ENCODE measurements at regions not wholly inside any gene's neighbourhood (a gene's known extent, or its start where the extent isn't known, plus 50 kb on each side); places are given as distances from the start of the nearest gene placed in this dataset.

- TF ChIP-seq CTCF (conservative IDR thresholded peaks at IDR 0.05; ENCODE audit: low read length) (no peak), EZH2phosphoT487 (IDR thresholded peaks at IDR 0.05; ENCODE audit: borderline replicate concordance, low read depth, low read length) (no peak)
Observed at GRCh38 chr18:41465386-41465785, 489.6 kb upstream of the PIK3C3 start.
